GM19023 (cell line): ENCODE measurements at regions not wholly inside any gene's neighbourhood (a gene's known extent, or its start where the extent isn't known, plus 50 kb on each side); places are given as distances from the start of the nearest gene placed in this dataset.

ENCODE experiments used
- ATAC-seq: cut with Tn5 transposase; IDR thresholded peaks from one replicate; pipeline ENCODE4 v1.9.1; 2021; ENCODE audit warnings: mild to moderate bottlenecking, moderate library complexity; ENCODE audit not compliant: unreplicated experiment

- no peak for ATAC-seq
These were observed 164.7 kb upstream of the CHRM3 start for GRCh38 chr1:239221656-239222055.

- ATAC-seq = no peak
These were observed 166.7 kb upstream of the CHRM3 start for GRCh38 chr1:239219679-239220078.

GRCh38 chr1:239218301-239218700 lies 168.1 kb upstream of the CHRM3 start:
- ATAC-seq = no peak

- ATAC-seq = no peak
These were observed 173.6 kb upstream of the CHRM3 start for GRCh38 chr1:239212811-239213220.

GRCh38 chr1:239209591-239209990 lies 176.8 kb upstream of the CHRM3 start:
- no peak for ATAC-seq

- no peak for ATAC-seq
These were observed 182.0 kb upstream of the CHRM3 start for GRCh38 chr1:239204401-239204800.

- ATAC-seq = no peak
These were observed 188.5 kb upstream of the CHRM3 start for GRCh38 chr1:239197871-239198270.

GRCh38 chr1:239189998-239190512 lies 196.3 kb upstream of the CHRM3 start:
- no peak for ATAC-seq

- ATAC-seq = no peak
These were observed 199.9 kb upstream of the CHRM3 start for GRCh38 chr1:239186487-239186886.

GRCh38 chr1:239185245-239185619 lies 201.1 kb upstream of the CHRM3 start:
- no peak for ATAC-seq

- no peak for ATAC-seq
These were observed 201.7 kb upstream of the CHRM3 start for GRCh38 chr1:239184561-239185244.

- ATAC-seq = no peak
These were observed 207.4 kb upstream of the CHRM3 start for GRCh38 chr1:239178961-239179360.

GRCh38 chr1:239174880-239175279 lies 211.5 kb upstream of the CHRM3 start:
- no peak for ATAC-seq

- no peak for ATAC-seq
These were observed 215.5 kb upstream of the CHRM3 start for GRCh38 chr1:239170828-239171227.

GRCh38 chr1:239169276-239169675 lies 217.1 kb upstream of the CHRM3 start:
- no peak for ATAC-seq

- ATAC-seq = no peak
These were observed 221.8 kb upstream of the CHRM3 start for GRCh38 chr1:239164451-239165180.

- ATAC-seq = no peak
These were observed 230.8 kb upstream of the CHRM3 start for GRCh38 chr1:239155466-239156091.

- no peak for ATAC-seq
These were observed 234.4 kb upstream of the CHRM3 start for GRCh38 chr1:239151937-239152336.

GRCh38 chr1:239140968-239141367 lies 245.4 kb upstream of the CHRM3 start:
- ATAC-seq = no peak

- no peak for ATAC-seq
These were observed 246.6 kb upstream of the CHRM3 start for GRCh38 chr1:239139801-239140200.

GRCh38 chr1:239128541-239128940 lies 257.8 kb upstream of the CHRM3 start:
- ATAC-seq = no peak

GRCh38 chr1:239126884-239127283 lies 259.5 kb upstream of the CHRM3 start:
- ATAC-seq = no peak
